GM19395 (cell line): ENCODE measurements at regions not wholly inside any gene's neighbourhood (a gene's known extent, or its start where the extent isn't known, plus 50 kb on each side); places are given as distances from the start of the nearest gene placed in this dataset.
"Not testable (repeated sequence)": the region's sequence is repeated elsewhere in the genome, so short reads cannot be mapped to it uniquely, and the experiment has no call there.

Experiments
- ATAC-seq: cut with Tn5 transposase; IDR thresholded peaks from one replicate; pipeline ENCODE4 v1.9.1; 2021; ENCODE audit warnings: mild to moderate bottlenecking, moderate library complexity; ENCODE audit not compliant: unreplicated experiment

- no peak for ATAC-seq
These were observed 51.6 kb upstream of the CNTLN start for GRCh38 chr9:17083258-17083657.

GRCh38 chr9:17082343-17083064, 52.3 kb upstream of the CNTLN start:
- ATAC-seq: no peak

- ATAC-seq: no peak
These were observed 53.0 kb upstream of the CNTLN start for GRCh38 chr9:17081814-17082213.

GRCh38 chr9:17081351-17081750, 53.5 kb upstream of the CNTLN start:
- no peak for ATAC-seq

GRCh38 chr9:17075758-17076485, 58.9 kb upstream of the CNTLN start:
- no peak for ATAC-seq

GRCh38 chr9:17075146-17075757, 59.6 kb upstream of the CNTLN start:
- no peak for ATAC-seq

- not testable (repeated sequence) for ATAC-seq
These were observed 62.3 kb upstream of the CNTLN start for GRCh38 chr9:17072563-17072962.

GRCh38 chr9:17068671-17069070, 66.2 kb upstream of the CNTLN start:
- ATAC-seq: no peak

GRCh38 chr9:17065062-17065461, 69.8 kb upstream of the CNTLN start:
- ATAC-seq: no peak

GRCh38 chr9:17064558-17064957, 70.3 kb upstream of the CNTLN start:
- ATAC-seq: no peak

GRCh38 chr9:17063535-17064135, 71.2 kb upstream of the CNTLN start:
- ATAC-seq: peak; percentile 95

GRCh38 chr9:17062497-17062896, 72.3 kb upstream of the CNTLN start:
- no peak for ATAC-seq

GRCh38 chr9:17060450-17060849, 74.4 kb upstream of the CNTLN start:
- no peak for ATAC-seq

GRCh38 chr9:17059465-17059864, 75.4 kb upstream of the CNTLN start:
- ATAC-seq: no peak

GRCh38 chr9:17057729-17058128, 77.1 kb upstream of the CNTLN start:
- ATAC-seq: no peak

- ATAC-seq: no peak
These were observed 82.2 kb upstream of the CNTLN start for GRCh38 chr9:17052626-17053025.

GRCh38 chr9:17045381-17045940, 89.4 kb upstream of the CNTLN start:
- no peak for ATAC-seq

GRCh38 chr9:17031546-17031945, 103.3 kb upstream of the CNTLN start:
- ATAC-seq: no peak

GRCh38 chr9:17025281-17025680, 109.6 kb upstream of the CNTLN start:
- no peak for ATAC-seq

- no peak for ATAC-seq
These were observed 110.7 kb upstream of the CNTLN start for GRCh38 chr9:17024129-17024528.

- ATAC-seq: no peak
These were observed 113.4 kb upstream of the CNTLN start for GRCh38 chr9:17021387-17021970.
